ENCODE measurements at regions not wholly inside any gene's neighbourhood (a gene's known extent, or its start where the extent isn't known, plus 50 kb on each side); places are given as distances from the start of the nearest gene placed in this dataset.

DNA sequence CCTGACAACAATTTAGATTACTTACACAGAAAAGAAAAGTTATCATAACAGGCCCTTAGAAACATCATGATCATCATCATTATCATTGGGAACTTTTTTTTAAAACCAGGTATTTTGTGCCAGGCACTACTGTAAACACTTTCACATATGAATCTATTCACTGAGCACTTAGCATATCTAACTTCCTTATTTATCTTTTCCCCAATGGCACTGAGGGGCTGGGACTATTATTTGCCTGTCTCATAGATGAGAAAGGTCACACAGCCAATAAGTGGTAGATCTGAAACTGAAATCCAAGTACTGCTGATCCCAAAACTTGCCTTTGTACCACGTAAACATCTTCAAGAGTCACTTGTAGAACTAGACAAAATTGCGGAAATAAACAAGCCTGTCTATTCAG, 184.2 kb upstream of the RBPJ start:
- no peak for DNase-seq (ENCODE audit: low read depth)

GRCh38 chr4:26137288-26137687, 183.5 kb upstream of the RBPJ start:
- peak; percentile 38 for DNase-seq (ENCODE audit: low read depth)

GRCh38 chr4:26139310-26139924, 181.4 kb upstream of the RBPJ start:
- DNase-seq (ENCODE audit: low read depth): no peak

DNA sequence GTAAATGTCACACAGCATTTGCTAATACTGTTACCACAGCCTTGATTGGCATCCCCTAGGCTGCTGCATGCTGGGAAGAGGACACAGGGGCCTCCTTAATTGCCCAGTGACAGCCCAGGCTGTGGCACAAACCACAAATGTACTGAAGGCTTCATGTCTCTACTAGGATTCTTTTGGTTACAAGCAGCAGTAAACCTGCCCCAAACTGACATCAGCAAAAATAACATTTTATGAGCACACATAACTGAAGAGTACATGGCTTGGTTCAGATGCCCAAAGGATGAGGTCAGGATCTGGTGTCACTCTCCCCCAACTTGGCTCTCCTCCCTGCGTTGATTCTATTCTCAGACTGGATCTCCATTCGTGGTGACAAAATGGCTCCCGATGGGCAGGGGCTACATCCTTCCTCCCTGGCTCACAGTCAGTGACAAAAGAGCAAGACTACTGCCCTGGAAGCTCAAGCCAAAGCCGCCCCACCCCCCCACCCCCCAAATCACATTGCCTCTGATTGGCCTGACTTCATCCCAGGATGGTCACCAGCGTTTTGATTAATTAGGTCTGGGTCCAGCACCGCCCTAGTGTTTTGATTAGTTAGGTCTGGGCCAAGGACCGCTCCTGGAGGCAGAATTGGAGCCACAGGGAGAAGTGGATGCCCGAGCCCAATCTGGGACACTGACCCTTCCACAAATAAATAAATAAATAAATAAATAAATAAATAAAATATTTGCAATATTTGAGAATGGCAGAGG, 180.5 kb upstream of the RBPJ start:
- DNase-seq (ENCODE audit: low read depth): peak; percentile 96

- DNase-seq (ENCODE audit: low read depth): peak; percentile 30
Observed at GRCh38 chr4:26141051-26141721, 179.6 kb upstream of the RBPJ start.

GRCh38 chr4:26141911-26142638, 178.7 kb upstream of the RBPJ start:
- peak; percentile 72 for DNase-seq (ENCODE audit: low read depth)

- no peak for DNase-seq (ENCODE audit: low read depth)
Observed at GRCh38 chr4:26144526-26145155, 176.2 kb upstream of the RBPJ start.

DNA sequence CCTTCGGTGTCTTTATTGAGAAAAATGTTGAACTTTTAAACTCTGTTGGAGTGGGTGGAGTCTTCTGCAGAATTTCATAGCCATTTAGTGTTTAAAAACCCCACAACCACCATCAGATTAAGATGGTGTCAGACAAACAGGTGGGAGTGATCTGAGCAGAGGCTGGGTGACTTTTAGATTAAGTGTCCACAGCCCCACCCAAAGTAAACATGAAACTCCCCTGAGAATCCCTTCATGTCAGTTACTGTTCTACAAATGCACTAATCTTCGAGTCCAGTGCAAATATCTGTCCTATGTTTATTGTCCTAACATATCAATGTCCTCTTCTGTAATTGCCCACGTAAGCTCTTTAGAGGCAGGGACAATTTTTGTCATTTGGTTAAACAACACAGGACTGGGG, 175.6 kb upstream of the RBPJ start:
- DNase-seq (ENCODE audit: low read depth): no peak

GRCh38 chr4:26148927-26149326, 171.9 kb upstream of the RBPJ start:
- no peak for DNase-seq (ENCODE audit: low read depth)

GRCh38 chr4:26150948-26151347, 169.9 kb upstream of the RBPJ start:
- no peak for DNase-seq (ENCODE audit: low read depth)

GRCh38 chr4:26151615-26152014, 169.2 kb upstream of the RBPJ start:
- DNase-seq (ENCODE audit: low read depth): no peak

DNA sequence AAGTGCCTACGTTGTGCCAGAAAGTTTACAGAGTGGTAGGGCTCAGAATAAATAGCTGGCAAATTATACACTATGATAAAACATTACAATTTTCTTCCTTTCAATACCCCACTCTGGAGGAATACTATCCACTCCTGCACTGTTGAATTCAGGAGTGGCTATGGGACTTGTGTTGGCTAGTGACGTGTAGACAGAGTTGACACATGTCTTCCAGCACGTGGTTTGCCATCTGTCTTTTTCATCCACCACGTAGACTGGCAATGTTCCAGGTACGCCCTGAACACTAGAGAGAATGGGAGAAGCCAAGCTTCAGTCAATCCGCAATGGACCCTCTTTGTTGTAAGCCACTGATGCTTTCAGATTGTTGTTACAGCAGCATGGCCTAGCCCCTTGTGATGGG, 168.8 kb upstream of the RBPJ start:
- DNase-seq (ENCODE audit: low read depth): no peak

GRCh38 chr4:26157541-26157940, 163.3 kb upstream of the RBPJ start:
- DNase-seq (ENCODE audit: low read depth): no peak

DNA sequence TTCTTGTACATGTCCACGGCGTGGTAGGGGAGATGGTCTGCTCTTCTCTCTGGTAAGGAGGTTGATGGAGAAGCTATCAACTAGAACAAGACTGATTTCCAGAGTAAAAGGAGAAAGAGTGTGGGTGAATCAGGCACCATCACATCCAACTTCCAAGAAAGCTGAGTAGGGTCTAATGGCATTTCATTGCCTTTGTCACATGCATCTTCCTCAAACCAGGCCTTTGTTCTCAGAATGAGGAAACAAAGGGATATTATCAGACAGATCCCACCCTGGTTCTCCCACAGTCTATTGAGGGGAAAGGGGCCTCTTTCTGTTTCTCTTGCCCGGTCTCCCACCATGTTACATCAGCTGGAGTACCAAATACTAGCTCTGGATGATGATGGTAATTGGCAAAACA, 160.2 kb upstream of the RBPJ start:
- no peak for DNase-seq (ENCODE audit: low read depth)

GRCh38 chr4:26161030-26161824, 159.6 kb upstream of the RBPJ start:
- no peak for DNase-seq (ENCODE audit: low read depth)

- DNase-seq (ENCODE audit: low read depth): no peak
Observed at GRCh38 chr4:26162101-26162500, 158.7 kb upstream of the RBPJ start.

DNA sequence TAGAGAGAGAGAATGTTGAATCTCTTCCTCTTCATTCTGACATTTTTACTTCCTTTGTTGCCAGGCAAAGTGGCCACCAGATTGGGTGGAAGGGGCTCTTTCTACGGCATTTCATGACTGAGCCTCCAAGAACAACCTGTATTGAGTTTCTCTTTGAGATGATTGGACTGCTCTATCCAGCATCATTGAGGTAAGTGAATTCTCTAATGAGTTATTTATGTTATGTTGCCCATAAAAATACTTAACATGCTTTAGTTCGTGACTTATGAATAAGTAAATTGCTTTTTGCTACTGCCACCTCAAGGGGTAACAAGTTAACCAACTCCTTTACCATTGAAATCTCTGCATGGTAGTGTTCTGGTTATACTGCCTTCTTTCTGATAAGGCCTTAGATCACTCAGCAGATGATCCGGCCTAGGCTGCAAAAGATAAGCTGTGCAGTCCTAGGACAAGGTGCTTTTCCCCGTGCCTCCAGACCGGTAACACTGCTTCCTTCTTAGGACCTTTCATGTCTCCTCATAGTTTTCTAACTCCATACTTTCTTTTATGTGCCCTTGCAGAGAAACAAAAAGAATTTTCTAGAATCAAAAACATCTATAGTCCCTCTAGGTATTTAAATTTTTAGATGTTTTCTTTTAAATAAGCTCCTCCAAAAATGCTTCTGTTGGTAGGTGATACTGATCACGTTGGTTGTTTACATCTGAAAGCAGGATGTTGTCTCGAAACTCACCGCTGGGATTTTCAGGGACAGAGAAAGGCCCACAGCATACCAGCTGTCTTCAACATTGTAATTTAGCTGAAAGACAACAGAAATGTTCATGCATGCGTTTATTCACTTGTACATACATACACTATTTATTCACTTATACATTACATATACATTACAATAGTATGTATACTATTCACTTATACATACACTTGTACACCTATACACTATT, 157.1 kb upstream of the RBPJ start:
- no peak for DNase-seq (ENCODE audit: low read depth)

GRCh38 chr4:26171501-26171900, 149.3 kb upstream of the RBPJ start:
- DNase-seq (ENCODE audit: low read depth): no peak

- DNase-seq (ENCODE audit: low read depth): peak; percentile 65
Observed at GRCh38 chr4:26171941-26172340, 148.9 kb upstream of the RBPJ start.
